MM.1S (cell line): ENCODE measurements at regions not wholly inside any gene's neighbourhood (a gene's known extent, or its start where the extent isn't known, plus 50 kb on each side); places are given as distances from the start of the nearest gene placed in this dataset.

Experiments
- DNase-seq: peaks from one replicate; pipeline ENCODE4 v3.0.0-alpha.2; 2015
- H2AFZ ChIP-seq: fragments of 300-600 bp; sonication (generic); 2 replicates; pipeline ENCODE4 v1.6.0; 2016; ENCODE audit warnings: antibody characterized with exemption, low read length
- H3F3A ChIP-seq: fragments of 300-600 bp; sonication (generic); 2 replicates; pipeline ENCODE4 v1.6.1; 2016; ENCODE audit warnings: mild to moderate bottlenecking, antibody characterized with exemption, low read length, moderate library complexity, mixed read lengths; ENCODE audit not compliant: insufficient read depth
- H3K27ac ChIP-seq: fragments of 300-600 bp; sonication (generic); 2 replicates; pipeline ENCODE4 v1.5.1; 2016; ENCODE audit warnings: mild to moderate bottlenecking, low read length
- H3K27me3 ChIP-seq: fragments of 300-600 bp; sonication (generic); replicated peaks from 2 replicates; pipeline ENCODE4 v1.6.0; 2016; ENCODE audit warnings: low read length; ENCODE audit not compliant: insufficient read depth
- H3K36me3 ChIP-seq: fragments of 300-600 bp; sonication (generic); replicated peaks from 2 replicates; pipeline ENCODE4 v1.6.1; 2016; ENCODE audit warnings: mild to moderate bottlenecking, low read length, mixed read lengths; ENCODE audit not compliant: insufficient read depth
- H3K4me1 ChIP-seq: fragments of 300-600 bp; sonication (generic); 2 replicates; pipeline ENCODE4 v1.6.1; 2016; ENCODE audit warnings: low read length, mixed read lengths
- H3K4me2 ChIP-seq: fragments of 300-600 bp; sonication (generic); 2 replicates; pipeline ENCODE4 v1.6.0; 2016; ENCODE audit warnings: low read depth, low read length
- H3K4me3 ChIP-seq: fragments of 300-600 bp; sonication (generic); 2 replicates; pipeline ENCODE4 v1.5.1; 2016; ENCODE audit warnings: low read length, mixed read lengths
- H3K79me2 ChIP-seq: fragments of 300-600 bp; sonication (generic); 2 replicates; pipeline ENCODE4 v1.6.1; 2016; ENCODE audit warnings: mixed run types, low read length, mixed read lengths
- H3K9ac ChIP-seq: fragments of 300-600 bp; sonication (generic); 2 replicates; pipeline ENCODE4 v1.6.1; 2016; ENCODE audit warnings: low read length, mixed read lengths
- H3K9me2 ChIP-seq: fragments of 300-600 bp; sonication (generic); replicated peaks from 2 replicates; pipeline ENCODE4 v1.6.1; 2016; ENCODE audit warnings: mild to moderate bottlenecking, low read length, mixed read lengths; ENCODE audit not compliant: insufficient read depth
- H3K9me3 ChIP-seq: fragments of 300-600 bp; sonication (generic); replicated peaks from 2 replicates; pipeline ENCODE4 v1.6.1; 2016; ENCODE audit warnings: mild to moderate bottlenecking, low read length, mixed read lengths; ENCODE audit not compliant: insufficient read depth
- H4K20me1 ChIP-seq: fragments of 300-600 bp; sonication (generic); 2 replicates; pipeline ENCODE4 v1.6.1; 2016; ENCODE audit warnings: mild to moderate bottlenecking, low read length, moderate library complexity, mixed read lengths; ENCODE audit not compliant: insufficient read depth
- CTCF ChIP-seq: fragments of 300-600 bp; sonication (generic); IDR thresholded peaks from 2 replicates; pipeline ENCODE4 v1.5.1; 2016; ENCODE audit warnings: antibody characterized with exemption, low read length, mixed read lengths
- EZH2 ChIP-seq: fragments of 300-600 bp; sonication (generic); optimal IDR thresholded peaks from 2 replicates; pipeline ENCODE3; 2017; ENCODE audit warnings: low read depth, mild to moderate bottlenecking, antibody characterized with exemption, low read length, mixed read lengths
- EZH2phosphoT487 ChIP-seq: fragments of 300-600 bp; sonication (generic); IDR thresholded peaks from 2 replicates; pipeline ENCODE4 v1.6.1; 2018; ENCODE audit warnings: antibody characterized with exemption, low read length

GRCh38 chr10:117617659-117618058 lies 75.1 kb downstream of the EMX2 start:
- Histone ChIP-seq H4K20me1 (no peaks in the 10 kb centered on the region), H3F3A (no peaks in the 10 kb centered on the region), H3K4me2 (no peak overlapping the region), H3K9ac (no peak overlapping the region), H3K27ac (no peak overlapping the region), H3K4me1 (no peaks in the 10 kb centered on the region), H2AFZ (no peak overlapping the region), H3K9me3 (no peaks in the 10 kb centered on the region), H3K9me2 (no peaks in the 10 kb centered on the region), H3K4me3 (no peak overlapping the region), H3K36me3 (no peaks in the 10 kb centered on the region), H3K27me3 (no peaks in the 10 kb centered on the region), H3K79me2 (no peaks in the 10 kb centered on the region)
- no peak for TF ChIP-seq EZH2phosphoT487
- TF ChIP-seq EZH2: no peak
- no peak for TF ChIP-seq CTCF
- DNase-seq: no peak

DNA sequence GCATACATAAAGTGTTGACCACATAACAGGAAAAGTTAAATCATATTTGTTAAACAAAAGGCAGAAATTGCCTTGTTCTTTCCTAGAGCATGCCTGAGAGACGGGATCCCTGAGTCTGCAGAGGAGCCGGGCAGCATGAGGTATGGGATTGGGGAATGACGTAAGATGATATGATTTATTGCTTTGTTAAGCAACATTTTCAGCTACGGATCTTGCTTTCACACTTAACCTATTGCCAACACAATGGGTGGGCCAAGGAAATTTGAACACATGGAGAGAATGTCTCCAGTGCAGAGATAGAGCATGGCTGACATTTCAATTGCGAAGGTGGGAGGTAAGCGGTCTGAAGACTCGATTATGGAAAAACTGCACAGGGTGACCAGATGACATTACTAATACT lies 76.7 kb downstream of the EMX2 start:
- TF ChIP-seq EZH2phosphoT487: no peak
- TF ChIP-seq EZH2: no peak
- no peak for TF ChIP-seq CTCF

DNA sequence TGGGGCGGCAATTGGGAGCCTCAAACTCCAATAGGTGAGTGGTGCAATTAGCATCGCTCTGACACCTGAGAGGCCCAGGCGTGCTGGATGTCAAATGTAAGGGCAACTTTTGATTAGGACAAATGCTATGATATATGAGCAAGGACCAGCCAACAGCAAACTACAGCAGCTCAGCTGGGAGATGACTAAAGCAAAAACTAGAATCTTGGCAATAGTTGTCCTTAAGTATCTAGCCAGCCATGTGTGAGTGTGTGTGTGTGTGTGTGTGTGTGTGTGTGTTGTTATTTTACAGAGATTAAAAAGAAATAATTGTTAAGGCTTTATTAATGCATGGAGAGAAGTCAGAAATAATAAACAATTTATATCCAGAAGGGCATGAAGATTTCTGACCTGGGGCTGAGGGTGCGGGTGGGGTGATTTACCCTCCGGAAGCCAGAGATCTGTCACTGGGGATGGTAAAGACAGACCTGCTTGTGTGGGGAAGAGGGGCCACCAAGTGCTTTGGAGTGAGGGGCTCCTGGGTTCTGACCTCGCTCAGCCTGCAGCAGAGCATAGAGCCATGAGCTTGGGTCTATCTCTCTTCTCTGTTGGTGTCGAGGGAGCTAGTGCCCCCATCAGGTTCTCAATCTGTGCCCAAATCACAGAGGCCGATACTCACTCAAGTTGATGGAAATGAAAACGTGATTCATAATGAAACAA lies 77.3 kb downstream of the EMX2 start:
- no peak for DNase-seq
- Histone ChIP-seq H2AFZ (no peak overlapping the region), H3K36me3 (no peaks in the 10 kb centered on the region), H3K4me3 (no peak overlapping the region), H3K9me2 (no peaks in the 10 kb centered on the region), H4K20me1 (no peaks in the 10 kb centered on the region), H3F3A (no peaks in the 10 kb centered on the region), H3K4me2 (no peak overlapping the region), H3K9me3 (no peaks in the 10 kb centered on the region), H3K27me3 (no peaks in the 10 kb centered on the region), H3K9ac (no peak overlapping the region), H3K4me1 (no peaks in the 10 kb centered on the region), H3K79me2 (no peaks in the 10 kb centered on the region), H3K27ac (no peak overlapping the region)
- TF ChIP-seq EZH2 (no peak), EZH2phosphoT487 (no peak), CTCF (no peak)

More for the DNA sequence above, 76.7 kb downstream of the EMX2 start:
- Histone ChIP-seq H3F3A (no peaks in the 10 kb centered on the region), H3K9ac (no peak overlapping the region), H3K79me2 (no peaks in the 10 kb centered on the region), H3K4me2 (no peak overlapping the region), H3K36me3 (no peaks in the 10 kb centered on the region), H4K20me1 (no peaks in the 10 kb centered on the region), H3K9me2 (no peaks in the 10 kb centered on the region), H3K9me3 (no peaks in the 10 kb centered on the region), H3K4me1 (no peaks in the 10 kb centered on the region), H2AFZ (no peak overlapping the region), H3K4me3 (no peak overlapping the region), H3K27ac (no peak overlapping the region), H3K27me3 (no peaks in the 10 kb centered on the region)
- no peak for DNase-seq
